ENCODE measurements at regions not wholly inside any gene's neighbourhood (a gene's known extent, or its start where the extent isn't known, plus 50 kb on each side); places are given as distances from the start of the nearest gene placed in this dataset.
"Not testable (repeated sequence)": the region's sequence is repeated elsewhere in the genome, so short reads cannot be mapped to it uniquely, and the experiment has no call there.

DNA sequence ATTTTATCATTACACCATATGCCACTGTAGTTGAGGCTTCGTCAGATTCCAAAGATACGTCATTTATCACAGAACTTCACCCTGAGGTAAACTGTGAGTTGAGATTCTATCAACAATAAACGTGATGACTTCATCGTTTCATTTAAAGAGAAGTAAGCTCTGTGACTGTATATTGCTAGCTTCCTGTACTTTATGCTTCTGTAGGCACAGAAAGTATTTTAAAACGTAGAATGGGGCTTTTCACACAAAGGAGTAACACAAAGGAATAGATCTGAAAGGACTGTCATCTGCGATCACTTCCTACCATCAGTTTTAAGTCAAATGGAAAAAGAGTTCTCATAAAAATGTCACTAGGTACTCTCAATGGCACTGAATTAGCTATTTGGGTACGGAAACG lies 234.4 kb upstream of the MCHR2 start:
- no peak for DNase-seq (ENCODE audit: low read depth)

DNA sequence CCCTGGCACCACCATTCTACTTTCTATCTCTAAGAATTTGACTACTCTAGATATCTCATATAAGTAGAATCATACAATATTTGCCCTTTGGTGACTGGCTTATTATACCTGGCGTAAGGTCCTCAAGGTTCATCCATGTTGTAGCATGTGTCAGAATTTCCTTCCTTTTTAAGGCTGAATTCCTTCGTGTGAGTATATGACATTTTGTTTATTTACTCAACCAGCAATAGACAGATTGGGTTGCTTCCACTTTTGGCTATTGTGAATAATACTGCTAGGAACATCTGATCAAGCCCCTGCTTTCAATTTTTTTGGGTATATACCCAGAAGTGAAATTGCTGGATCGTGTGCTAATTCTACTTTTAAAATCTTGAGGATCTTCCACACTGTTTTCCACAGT lies 232.8 kb upstream of the MCHR2 start:
- no peak for DNase-seq (ENCODE audit: low read depth)

DNA sequence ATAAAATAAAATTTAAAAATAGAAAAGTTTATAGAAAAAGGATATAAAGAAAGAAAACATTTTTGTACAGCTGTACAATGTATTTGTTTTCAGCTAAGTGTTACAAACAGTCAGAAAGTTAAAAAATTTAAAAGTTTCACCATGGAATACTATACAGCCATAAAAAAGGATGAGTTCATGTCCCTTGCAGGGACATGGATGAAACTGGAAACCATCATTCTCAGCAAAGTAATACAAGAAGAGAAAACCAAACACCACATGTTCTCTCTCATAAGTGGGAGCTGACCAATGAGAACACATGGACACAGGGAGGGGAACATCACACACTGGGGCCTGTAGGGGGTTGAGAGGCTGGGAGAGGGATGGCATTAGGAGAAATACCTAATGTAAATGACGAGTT lies 229.9 kb upstream of the MCHR2 start:
- DNase-seq (ENCODE audit: low read depth) = not testable (repeated sequence)

DNA sequence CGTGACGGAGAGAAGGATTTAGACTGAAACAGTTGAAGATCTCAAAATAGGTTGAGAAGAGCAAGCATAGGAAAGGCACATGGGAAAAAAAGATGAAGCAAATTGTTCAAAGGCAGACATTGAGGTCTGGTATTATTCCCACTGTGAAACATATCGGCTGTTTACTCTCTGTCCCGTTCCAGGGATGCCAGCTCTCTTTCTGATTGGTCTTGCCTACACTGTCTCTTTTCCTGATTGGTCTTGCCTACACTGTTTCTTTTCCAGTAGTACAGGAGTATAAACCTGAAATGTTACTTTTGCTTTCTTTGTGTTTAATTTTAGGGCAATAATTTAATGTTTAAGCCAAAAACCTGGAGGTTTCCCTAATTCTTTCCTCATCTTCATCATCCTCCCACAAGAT lies 226.5 kb upstream of the MCHR2 start:
- no peak for DNase-seq (ENCODE audit: low read depth)

DNA sequence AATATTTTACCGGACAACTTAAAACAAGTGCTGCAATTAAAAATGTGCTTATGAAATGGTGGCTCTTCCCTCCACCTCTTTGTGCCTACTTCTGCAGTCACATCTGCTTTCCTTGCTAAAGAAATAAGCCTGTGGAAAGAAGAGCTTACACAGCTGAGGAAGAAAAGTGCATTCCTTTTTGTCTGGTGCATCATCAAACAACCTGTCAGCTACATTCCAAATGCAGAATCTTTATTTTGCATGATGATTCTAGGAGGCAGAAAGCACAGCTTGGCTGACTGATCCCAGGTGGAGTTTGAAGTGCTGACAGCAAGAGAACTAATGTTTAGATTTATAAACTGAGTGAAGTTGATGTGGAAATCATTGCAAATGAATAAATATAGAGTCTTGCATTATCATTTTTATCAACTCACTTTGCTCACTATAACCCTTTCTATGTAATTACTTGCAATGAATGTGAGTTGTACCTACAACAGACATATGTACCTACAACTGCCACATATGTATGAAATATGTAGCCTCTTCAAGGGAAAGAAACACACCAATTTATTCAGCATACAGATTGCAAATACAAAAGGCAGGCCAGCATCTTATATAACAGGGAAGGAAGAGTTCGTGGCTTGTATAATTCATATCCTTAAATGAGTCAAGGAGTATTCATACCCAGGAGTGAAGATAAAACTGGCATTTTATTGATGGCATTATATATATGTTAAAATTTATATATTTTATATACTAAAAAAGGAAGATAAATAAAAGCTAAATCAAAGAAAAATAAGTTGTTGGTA lies 223.4 kb upstream of the MCHR2 start:
- DNase-seq (ENCODE audit: low read depth) = no peak

DNA sequence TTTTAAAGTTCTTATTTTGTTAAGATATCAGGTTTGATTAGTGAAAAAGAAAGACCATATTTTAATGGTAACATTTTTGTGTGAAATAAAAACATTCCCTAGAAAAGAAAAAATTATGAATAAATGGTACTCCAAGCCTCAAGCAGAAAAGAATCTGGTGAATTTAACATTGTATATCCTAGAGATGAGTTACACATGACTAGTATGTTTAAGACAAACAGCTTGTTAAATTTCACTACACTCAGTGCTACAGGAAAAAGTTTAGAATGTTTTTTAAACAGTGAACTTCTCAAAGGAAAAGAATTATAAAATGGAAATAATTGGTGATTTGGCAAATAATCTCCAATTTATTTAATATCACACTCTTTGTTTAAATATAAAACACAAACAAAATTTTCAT lies 222.7 kb upstream of the MCHR2 start:
- DNase-seq (ENCODE audit: low read depth) = no peak

DNA sequence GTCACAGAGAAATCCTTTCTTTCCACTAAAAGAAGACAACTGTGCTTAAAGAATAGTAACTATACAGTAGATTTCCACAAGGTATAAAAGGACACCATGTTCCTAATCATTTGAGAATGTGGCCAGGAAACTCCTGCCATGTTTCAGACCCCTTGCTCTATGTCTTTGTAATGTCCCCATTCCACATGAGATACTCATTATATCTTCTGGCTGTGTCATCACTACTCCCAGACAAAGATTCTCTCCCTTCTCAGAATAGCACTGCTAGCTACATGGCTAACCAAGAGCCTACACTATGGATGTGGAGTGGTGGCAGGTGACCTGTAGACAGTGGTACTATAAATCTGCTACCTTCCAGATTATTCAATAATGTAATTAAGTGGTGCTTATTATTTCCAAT lies 218.1 kb upstream of the MCHR2 start:
- no peak for DNase-seq (ENCODE audit: low read depth)

DNA sequence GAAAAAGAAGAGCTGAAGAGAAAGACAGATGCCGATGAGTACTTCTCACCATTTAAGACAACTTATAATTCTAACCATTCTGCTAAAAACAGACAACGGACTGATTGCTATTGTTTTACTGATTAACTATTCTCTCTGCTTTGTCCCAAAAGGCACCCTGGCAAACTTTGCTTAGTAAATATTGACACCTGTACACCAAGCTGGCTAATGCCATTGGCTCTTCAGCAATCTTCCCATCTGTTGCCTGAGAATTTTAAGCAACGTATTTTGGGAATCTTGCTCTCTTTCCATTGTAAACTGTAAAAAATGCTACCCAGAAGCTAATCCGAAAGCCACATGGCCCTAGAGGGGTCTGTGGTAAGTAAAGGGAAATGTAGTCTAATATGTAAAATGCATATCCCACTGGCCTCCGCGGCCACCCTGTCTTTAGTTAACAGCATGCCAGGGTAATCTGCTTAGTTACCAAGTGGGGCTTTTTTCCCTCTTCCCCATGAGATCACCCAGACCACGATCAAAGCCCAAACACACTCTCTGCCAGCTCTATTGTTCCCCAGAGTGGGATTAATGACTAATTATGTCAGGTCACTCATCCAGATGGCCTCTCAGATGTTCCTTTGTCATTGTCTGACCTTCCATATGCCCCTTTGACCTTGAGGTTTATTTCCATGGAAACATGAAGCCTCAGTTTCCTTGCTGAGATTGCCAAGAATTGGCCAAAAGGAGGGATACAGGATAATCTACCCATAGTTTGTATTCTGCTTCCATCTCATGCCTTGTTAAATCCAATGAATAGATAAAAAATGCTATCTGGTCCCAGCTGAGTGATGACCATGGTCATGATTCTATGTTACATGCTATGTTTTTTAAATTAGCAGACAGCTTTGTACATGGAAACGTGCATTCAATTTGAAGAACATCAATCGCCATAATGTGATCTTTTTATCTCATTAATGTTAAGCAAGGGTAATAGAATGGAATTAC lies 216.4 kb upstream of the MCHR2 start:
- DNase-seq (ENCODE audit: low read depth) = no peak

DNA sequence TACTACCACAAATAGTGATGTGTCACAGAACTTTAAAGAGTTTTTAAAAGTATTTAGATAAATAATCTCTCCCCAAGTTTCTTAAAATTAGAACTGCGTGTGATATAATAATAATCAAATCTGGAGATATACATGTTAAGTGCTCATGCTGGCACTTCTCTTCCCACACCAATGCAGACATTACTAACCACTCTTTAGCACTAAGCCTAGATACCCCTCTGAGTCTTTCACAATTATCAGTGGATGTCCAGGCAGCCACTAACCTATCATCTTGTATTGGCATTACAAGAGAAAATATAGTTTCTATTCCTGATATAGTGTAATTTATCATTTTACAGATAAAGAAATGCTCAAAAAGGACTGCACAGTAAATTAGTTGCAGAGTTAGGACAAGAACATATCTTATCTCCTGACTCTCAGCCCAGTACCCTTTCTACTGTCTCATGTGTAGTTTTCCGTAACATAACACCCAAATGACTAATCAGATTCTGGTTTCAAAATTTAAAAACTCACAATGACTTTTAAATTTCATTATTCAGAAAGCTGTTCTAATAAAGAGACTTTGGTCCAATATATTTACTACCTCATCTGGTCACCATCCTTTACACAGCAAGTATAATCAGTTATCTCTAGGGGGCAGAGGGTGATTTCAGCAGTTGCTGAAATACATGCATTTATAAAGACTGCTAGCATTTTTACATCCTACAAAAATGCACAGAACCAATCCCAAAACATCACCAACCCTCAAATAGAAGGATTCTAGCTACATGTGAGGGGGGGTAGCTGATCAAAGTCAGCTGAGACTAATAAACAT lies 215.5 kb upstream of the MCHR2 start:
- no peak for DNase-seq (ENCODE audit: low read depth)

DNA sequence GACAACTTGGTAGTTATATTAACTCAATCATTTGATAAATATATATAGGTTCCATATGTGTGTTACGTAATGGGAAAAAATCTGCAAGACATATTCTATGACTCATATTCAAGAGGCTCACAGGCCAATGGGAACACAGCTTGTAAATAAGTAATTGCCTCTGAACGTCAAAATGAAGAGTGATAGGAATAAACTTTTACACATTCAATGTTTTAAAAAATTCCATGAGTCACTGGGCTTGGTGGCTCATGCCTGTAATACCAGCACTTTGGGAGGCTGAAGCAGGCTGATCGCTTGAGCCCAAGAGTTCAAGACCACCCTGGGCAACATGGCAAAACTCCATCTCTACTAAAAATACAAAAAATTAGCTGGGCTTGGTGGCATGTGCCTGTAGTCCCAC lies 209.4 kb upstream of the MCHR2 start:
- peak; percentile 89 for DNase-seq (ENCODE audit: low read depth)

DNA sequence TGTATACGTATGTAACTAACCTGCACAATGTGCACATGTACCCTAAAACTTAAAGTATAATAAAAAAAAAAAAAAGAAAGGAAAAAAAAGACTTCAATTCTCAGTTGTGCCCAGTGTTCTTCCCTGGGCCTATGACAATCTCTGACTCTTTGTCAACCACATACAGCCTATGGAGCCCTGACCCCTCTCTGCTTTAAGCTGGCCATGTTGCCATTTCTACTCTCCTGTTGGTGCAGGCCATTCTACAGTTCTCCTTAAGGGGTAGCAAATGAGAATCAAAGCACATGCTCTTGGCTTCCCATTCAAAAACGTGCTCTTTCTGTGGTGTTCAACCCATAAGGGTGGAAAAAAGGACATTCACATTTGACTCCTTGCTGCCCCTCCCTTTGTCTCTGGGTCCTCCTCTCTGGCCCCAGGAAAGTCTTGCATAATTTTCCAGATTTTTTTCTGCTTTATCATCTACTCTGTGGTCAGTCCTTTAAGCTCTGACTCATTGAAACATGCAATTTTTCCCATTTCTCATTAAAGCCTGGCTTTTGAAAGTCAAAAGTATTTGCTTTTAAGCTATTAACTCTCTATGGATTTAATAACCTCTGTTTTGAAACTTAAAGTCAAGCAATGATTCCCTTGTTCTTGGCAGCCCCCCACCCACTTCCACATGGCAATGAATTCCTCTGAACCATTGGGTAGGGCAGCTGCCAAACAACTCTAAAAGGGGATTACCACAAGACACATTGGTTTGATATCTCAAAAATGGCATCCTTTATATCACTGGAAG lies 208.6 kb upstream of the MCHR2 start:
- peak; percentile 84 for DNase-seq (ENCODE audit: low read depth)

DNA sequence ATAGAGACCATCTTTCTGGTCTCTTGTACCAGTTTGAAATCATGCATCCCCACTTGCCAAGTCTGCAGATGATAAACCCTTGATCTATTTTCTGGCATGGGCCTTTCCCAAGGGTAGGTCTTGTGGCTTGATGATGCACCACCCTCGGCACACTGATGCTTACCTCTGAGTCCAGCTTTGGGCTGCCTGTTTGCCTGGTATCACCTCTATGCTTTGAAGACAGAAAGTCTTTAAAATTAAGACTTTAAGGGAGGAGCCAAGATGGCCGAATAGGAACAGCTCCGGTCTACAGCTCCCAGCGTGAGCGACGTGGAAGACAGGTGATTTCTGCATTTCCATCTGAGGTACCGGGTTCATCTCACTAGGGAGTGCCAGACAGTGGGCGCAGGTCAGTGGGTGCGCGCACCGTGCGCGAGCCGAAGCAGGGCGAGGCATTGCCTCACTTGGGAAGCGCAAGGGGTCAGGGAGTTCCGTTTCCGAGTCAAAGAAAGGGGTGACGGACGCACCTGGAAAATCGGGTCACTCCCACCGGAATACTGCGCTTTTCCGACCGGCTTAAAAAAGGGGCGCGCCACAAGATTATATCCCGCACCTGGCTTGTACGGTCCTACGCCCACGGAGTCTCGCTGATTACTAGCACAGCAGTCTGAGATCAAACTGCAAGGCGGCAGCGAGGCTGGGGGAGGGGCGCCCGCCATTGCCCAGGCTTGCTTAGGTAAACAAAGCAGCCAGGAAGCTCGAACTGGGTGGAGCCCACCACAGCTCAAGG lies 202.4 kb upstream of the MCHR2 start:
- DNase-seq (ENCODE audit: low read depth) = not testable (repeated sequence)

DNA sequence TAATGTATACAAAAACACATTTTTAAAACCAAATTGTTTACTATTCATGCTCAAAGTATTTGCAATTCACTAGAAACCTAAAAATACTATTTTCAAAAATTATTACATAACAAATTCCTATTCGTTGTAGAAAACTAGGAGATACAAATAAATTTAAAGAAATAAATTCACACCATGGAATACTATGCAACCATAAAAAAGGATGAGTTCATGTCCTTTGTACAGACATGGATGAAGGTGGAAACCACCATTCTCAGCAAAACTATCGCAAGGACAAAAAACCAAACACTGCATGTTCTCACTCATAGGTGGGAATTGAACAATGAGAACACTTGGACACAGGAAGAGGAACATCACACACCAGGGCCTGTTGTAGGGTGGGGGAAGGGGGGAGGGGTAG lies 201.2 kb upstream of the MCHR2 start:
- DNase-seq (ENCODE audit: low read depth) = not testable (repeated sequence)

DNA sequence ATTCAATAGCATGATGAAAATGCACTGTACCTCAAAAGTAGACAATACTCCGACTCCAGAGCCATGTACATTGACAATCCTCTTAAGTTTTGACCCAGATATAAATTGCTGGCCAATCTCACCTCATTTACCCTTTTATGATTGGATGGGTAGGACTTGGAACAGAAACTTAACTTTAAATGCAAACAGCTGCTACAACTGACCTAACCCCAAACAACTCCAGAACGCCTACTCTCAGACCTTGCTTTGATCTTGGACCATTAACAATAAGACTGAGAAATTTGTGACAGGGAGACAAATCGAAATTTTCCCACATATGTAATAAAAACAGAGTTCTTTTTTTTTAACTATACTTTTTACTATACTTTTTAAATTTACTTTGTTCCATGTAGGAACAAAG lies 200.5 kb upstream of the MCHR2 start:
- no peak for DNase-seq (ENCODE audit: low read depth)

DNA sequence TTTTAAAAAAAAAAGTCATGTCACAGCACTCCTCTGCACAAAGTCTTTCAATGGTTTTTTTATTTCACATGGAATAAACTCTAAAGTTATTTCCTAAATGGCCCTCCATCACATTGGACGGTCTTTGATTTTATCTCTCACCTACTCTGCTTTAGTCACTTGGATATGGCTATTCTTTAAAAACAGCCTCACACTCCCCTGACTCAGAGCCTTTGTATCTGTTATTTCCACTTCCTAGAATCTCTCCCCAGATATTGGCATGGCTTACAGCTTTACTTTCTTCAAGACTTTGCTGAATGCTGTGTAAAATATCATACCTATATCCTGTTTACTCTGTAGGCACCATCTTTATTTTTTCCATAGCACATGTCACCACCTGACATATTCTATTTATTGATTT lies 194.7 kb upstream of the MCHR2 start:
- DNase-seq (ENCODE audit: low read depth) = no peak

DNA sequence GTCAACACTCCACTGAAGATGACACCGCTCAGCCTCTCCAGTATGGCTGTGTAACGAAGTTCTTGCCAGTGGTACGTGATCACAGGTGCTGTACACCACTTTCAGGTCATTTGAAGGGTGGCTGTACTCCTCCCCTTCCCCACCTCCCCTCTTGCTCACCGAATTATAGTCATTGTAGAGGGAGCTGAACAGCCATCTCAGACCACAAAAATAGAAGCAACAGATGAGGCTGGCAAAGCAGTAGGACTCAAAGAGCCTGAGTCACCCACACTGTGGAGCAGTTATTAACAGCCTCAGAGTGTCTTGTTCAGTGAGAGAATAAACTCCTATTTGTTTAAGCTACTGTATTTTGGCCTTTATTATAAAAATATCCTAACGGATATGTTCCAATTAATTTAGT lies 192.5 kb upstream of the MCHR2 start:
- DNase-seq (ENCODE audit: low read depth) = no peak

DNA sequence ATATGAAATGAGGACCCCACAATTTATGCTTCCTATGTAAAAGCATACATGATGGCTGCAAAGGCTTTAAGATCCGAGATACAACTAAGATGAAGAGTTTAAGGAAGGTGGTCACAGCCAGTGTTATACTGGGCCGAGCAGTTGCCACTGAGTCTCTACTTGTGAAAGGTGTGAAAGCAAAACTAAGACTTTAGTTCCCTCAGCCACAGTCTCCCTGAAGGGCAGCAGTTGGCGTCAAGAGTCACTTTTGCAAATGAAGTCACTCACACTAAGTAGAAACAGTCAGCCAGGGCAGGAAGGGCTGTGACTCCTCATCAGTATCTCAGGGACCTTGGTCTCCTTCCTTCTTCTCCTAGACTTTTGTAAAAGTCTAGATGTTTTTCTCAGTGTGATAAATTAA lies 191.6 kb upstream of the MCHR2 start:
- DNase-seq (ENCODE audit: low read depth) = no peak

DNA sequence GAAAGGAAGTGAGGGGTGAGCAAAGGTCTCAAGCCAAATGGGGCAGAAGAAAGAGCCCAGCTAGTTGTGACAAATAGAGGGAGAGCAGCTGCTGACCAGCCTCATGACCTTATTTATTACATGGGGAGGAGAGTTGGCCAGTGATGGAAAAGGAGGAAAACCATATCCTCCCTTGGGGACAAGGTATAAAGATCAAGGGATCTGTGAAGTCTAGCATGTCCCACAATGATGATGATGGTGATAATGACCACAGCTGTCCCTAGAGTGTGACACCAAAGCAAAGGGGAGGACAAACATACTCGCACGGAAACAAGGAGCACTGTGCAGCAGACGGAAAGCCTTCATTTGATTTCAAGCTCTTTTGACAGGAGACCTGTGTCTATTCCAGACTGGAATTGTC lies 190.4 kb upstream of the MCHR2 start:
- DNase-seq (ENCODE audit: low read depth) = no peak

DNA sequence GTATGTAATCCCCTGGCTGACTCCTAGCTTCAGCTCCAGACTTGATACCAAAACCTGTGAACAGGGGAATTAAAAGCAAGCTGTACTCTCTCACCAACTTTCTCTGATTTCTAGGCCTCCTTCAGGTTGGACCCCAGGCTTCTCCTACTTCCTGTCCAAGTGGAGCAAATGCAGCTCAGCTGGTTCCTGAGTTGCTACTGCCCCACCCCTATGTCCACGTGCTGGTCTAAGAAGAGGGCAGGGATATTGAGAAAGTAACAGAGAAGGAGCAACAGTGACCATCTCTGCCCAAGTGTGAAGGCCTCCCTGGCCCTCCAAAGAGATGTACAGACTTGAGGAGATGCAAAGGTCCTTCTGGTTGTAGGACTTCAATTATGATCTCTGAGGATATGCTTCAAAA lies 188.3 kb upstream of the MCHR2 start:
- DNase-seq (ENCODE audit: low read depth) = no peak

DNA sequence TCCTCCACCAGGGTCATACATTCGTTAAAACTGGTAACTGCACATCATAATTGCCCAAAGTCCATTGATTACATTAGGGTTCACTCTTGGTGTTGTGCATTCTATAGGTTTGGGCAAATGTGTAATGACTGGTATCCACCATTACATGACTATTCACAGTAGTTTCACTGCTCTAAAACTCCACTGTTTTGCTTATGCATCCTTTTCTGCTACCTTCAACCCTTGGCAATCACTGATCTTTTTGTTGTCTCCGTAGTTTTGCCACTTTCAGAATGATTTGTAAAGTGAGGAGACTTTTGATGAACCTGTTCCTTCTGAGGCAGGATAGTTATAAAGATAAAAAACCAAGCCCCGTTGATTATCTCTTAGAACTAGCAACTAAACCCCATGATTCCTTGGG lies 187.3 kb upstream of the MCHR2 start:
- no peak for DNase-seq (ENCODE audit: low read depth)

DNA sequence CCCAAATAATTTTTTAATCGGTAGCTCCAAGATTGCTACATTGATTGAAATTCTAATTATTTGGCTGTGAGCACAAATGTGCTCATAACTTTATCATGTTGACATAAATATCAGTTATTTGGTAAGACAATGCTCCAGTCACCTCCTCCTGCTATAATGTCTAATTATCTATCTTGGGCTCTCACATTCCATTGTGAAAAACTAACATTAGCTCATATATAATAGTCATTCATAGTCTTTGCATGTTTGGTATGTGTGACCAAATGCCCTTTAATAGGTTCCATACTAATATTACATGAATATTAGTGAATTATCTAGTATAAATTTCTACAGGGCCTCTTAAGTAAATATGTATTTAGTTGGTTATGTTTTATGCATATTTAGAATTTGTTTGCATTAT lies 185.6 kb upstream of the MCHR2 start:
- no peak for DNase-seq (ENCODE audit: low read depth)
